HCEC 1CT (cell line): ENCODE measurements at regions not wholly inside any gene's neighbourhood (a gene's known extent, or its start where the extent isn't known, plus 50 kb on each side); places are given as distances from the start of the nearest gene placed in this dataset.

ENCODE experiments used
- DNase-seq: peaks from one replicate; pipeline ENCODE4 v3.0.0-alpha.2; 2017

DNA sequence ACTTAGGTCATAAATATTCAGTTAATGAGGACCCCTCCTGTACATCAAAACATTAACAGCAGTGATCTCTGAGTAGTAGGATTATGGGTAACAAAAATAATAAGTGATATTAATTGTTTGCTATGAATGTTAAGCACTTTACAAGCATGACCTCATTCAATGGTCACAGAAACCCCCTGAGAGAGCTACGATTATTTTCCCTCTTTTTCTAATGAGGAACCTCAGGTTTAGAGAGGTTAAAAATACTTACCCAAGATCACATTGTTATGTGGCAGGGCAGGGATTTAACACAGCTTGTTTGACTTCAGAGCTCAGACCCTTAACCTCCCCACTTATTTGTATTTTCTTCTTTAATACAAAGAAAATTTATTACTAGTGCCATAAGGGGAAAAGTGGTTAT lies 228.2 kb downstream of the TBL1XR1 start:
- no peak for DNase-seq

DNA sequence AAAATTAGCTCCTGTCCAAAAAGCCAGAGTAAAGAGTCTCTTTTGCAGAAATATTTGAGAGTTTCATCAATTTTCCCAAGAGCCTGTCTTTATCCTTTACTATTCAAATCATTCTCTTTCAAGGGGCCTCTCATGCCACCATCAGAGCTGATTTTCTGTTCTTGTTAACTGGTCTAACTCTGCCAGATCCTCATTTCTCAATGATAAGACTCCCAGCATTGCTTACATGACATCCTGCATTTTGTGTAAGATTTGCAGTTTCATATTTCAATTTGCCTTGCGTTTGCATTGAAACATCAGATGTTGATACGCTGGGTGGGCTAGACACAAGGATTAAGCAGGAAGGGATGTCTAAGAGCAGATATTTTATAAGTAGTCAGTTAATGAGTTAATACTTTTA lies 228.7 kb downstream of the TBL1XR1 start:
- DNase-seq = no peak

DNA sequence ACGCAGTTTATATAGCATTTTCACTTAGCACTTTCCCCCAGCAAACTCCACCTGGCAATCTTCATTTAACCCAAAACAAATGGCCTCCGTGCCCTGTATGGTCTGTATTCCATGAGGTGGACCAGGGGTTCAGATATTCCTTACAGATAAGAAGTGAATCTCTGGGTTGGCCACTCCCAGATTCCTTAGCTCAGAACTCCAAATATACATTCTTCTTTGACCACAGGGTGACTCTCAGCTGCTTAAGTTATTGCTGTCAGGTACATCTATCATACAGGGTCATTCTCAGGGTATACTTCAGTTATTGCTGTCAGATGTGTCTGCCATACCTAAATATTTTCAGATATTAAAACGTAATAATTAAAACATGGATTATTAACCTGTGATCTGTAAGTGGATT lies 229.8 kb downstream of the TBL1XR1 start:
- no peak for DNase-seq

DNA sequence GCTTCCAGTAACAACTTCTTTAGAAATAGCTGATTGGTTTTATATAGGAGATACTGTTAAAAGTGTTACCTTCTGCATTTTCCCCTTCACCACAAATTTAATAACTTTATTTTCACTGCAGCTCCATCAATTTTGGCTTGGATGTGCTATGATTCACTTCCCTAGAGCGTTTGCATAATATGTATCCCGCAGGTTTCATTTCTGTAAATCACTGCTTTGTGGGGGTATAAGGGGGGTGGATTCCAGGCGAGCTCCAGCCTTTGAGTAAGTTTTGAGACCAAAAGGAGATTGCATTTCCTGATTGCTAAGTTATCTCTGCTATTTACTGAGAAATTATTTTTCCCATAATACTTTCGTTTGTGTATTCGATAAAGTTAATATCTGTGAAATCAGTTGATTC lies 232.6 kb downstream of the TBL1XR1 start:
- DNase-seq = no peak

DNA sequence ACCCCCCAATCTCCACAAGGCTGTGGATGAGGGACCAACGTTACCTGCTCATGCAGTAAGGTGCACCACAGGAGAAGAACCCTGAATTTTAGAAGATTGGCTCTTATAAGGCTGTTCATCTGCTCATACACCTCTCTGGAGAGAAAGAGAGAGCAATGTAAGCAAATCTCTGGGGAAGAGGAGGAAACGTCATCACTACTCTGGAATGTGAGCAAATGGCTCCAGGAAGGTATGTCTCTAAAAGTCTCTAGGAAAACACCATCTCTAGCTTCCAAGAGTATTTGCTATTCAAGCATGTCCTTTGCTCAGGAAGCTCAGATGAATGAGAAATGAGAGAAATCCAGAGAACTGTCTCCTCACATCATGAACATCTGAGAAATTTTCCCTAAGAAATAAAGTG lies 235.4 kb downstream of the TBL1XR1 start:
- no peak for DNase-seq

DNA sequence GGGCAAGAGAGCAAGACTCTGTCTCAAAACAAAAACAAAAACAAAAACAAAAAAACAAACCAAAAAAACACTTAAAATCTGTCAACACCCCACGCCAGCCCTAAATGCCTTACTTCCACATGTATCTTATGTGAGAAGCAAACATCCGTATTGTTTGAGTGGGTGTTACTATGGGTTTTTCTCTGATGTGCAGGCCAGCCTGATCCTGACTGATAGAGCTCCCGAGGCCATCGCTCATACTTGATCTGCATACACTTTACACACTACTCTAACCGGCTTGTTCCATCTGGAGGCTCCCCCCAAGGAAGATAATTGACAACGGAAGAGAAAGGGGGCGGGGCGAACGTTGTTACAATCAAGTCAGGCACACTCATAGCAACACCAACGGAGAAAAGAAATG lies 237.4 kb downstream of the TBL1XR1 start:
- DNase-seq = no peak

DNA sequence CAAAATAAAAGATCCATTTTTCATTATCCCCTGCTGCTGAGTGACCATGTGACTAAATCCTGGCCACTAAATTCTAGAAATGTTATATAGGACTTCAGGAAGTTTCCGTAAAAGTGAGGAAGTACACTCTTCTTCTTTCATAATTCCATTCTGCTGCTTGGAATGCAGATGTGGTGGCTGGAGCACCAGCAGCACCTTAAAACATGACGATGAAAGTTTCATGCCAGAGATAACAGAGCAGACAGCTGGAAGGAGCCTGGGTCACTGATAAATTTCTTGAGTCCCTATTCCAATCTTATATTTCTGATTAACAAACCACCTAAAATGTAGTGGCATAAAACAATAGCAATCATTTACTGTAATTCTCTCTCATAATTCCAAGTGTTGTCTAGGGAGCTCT lies 238.7 kb downstream of the TBL1XR1 start:
- DNase-seq = no peak

DNA sequence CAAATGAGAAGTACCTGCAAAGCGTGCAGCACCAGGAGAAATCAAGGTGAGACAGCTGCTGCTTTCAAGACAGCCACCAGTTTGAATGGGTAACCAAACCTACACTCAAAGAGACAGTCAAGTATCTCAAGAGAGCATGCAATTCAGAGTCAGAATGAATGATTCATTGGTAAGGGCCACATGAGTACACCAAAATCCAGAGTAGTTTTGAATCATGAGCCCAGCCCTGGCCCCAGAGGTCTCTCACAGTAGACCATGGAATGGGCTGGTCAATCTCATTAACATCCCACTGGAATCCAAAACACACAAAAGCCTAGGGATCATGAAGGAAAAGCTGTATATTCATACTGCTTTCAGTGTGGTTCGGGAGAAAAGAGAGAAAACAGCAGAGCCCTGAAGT lies 242.8 kb downstream of the TBL1XR1 start:
- no peak for DNase-seq

DNA sequence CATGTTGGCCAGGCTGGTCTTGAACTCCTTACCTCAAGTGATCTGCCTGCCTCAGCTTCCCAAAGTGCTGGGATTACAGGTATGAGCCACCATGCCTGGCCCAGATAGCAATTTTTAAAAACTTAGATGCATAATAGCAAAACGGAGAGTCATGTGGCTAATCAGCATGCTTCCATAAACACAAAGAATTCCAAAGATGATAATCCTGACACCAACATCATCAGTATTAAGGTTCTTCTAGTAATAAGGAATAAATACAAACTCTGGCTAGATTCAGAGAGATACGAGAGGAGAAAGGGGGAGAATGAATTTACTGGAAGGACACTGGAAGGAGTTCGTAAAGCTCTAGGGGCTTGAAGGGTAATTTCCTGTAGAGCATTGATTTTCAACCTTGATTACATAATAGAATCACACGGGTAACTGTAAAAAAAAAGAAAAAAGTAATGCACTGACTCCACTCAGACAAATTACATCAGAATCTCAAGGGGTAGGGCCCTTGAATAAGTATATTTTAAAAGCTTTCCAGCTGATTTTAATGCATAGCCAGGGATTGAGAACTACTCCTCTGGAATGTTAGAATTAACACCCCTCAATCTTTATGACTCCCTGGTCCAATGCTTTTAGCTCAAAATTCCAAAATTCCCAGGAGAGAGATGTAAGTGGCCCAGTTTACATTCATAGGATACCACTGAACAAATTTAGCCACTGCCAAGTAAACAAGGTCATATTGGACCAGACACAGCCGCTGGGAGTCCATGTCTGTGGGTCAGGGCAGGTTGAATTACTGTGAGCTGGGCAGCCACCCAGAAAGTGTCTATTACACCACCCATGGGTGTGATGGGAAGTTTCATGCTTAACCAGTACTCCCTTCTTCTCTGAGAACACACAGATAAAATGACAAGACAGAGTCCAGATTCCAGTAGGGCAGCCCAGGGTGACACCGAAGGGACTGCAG lies 243.9 kb downstream of the TBL1XR1 start:
- peak; percentile 15 for DNase-seq

DNA sequence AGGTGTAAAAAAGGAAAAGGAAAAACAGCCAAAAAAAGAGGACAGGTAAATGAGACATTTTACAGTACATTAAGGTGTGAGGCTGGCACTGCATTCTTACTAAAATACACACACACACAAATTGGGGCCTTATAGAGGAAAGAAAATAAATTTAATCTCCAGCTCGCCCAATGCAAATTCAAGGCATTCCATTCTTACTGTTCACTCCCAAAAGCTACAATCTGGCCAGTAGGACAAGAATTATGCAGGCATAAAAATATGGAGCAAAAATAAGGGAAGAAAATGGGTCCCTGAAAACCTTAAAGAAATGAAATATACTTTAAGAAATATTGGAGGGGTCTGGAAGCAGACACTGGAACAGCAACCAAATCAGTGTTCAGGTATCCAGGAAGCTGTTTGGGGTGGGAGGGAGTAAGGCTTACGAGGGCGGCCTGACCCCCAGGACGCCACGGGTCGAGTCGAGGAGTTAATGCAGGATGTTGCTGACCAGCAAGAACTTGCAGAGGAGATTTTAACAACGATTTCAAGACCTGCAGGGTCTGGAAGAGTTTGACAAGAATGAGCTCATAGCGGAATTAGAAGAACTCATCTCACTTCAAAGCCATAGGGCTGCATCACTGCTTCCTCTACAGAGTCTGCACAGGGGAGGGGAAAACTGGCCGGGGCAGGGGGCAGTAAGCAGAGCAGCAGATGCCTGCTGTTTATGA lies 245.5 kb downstream of the TBL1XR1 start:
- peak; percentile 20 for DNase-seq

DNA sequence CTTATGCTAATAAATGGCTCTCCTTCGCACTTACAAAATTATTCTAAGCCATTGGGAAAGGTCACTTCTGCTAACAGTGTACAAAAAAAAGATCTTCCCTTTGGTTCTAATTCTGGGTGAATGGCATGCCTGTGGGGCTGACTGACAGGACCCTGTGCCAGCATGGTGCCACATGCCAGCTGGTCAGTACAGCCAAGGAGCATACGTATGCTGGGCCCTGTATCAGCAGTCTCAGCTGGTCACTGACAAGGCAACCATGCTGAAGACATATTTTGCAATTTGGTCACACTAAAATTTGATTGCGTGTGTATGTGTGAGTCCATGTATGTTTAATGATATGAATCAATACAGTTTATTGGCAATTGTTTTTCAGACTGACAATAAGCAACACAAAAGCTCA lies 246.1 kb downstream of the TBL1XR1 start:
- no peak for DNase-seq

DNA sequence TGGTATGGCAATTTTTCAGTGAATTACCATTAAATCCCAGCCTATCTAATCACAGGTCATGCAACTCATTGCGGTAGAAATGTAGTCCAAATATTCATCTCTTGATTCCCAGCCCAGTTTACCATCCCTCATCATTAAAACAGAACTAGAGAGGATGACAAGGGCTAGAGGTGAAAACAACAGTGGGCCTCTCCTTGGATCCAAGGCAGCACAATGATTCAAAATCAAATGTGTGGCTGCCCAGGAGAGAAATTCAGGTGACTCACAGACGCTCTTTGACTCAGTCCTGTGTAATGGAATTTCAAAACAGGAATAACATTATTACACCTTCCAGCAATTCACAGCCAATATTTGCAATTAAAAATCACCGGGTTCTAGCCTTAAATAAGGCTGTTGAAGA lies 246.5 kb downstream of the TBL1XR1 start:
- peak; percentile 60 for DNase-seq

DNA sequence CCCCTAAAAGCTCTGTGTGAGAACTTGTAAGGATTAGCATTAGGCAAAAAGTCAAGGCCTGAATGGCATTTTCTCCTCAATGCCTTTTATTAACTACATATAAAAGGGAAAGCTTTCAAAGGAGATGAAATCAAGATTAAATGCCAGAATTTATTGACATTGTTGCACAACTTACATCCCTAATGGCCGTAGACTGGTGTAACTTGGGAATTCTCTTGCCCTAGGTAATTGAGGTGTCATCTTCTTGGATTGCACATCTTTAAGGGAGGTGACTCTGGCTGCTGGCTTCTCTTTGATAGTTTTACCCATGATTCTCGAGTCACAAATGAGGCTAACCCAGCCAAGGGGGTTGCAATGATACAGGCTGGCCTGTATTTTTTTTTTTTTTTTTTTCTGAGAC lies 249.1 kb downstream of the TBL1XR1 start:
- DNase-seq = no peak

DNA sequence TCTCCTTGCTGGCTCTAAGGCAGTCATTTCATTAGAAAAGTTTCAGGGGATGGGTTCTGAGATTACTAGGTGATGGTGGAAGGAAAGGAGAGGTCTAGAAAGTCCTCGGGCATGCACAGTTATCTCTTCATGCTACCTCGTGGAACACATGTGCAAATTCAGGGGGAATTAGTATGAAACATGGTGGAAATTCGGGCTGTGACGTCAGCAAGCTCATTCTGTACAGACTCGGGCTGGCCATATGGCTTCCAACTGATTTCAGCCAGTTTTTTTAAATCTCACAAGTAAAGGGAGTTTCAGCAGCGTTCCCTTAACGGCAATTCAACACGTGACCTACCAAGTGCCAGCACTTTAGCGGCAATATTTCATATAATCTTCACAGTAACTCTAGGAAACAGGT lies 251.1 kb downstream of the TBL1XR1 start:
- no peak for DNase-seq

DNA sequence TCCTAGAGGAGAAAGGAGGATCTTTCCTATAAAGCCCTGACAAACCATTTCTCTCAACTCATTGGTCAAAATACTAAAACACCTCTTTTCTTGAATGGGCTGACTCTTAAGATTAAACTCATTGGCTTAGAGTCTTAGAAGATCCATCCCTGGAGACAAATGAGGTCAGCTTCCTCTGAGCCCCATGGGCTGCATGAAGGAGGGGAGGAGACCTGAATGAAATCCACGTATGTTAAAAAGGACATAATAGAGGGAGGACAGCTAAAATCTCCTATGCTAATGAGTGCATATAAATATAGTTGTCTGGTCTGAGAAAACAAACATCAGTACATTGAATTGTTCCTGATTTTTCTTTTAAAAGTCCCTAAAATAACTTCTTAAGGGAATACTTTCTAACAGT lies 255.0 kb downstream of the TBL1XR1 start:
- no peak for DNase-seq

DNA sequence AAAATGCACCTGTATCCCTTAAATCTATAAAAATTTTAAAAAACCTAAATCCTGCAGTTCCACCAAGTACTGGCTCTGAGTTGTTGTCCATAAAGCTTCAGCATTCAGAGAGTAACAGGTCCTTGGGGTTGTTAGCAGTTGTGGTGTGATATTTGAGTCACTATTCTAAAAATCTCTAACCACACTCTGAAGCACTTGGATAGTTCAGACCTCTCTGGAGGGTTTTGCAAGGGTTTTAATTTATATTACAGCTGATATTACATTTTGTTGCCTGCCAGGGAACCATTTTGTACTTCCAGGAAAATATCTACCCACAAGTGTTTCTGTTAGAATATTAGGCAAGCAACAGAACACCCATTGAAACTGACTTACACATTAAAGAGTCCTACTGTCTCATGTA lies 255.6 kb downstream of the TBL1XR1 start:
- no peak for DNase-seq

DNA sequence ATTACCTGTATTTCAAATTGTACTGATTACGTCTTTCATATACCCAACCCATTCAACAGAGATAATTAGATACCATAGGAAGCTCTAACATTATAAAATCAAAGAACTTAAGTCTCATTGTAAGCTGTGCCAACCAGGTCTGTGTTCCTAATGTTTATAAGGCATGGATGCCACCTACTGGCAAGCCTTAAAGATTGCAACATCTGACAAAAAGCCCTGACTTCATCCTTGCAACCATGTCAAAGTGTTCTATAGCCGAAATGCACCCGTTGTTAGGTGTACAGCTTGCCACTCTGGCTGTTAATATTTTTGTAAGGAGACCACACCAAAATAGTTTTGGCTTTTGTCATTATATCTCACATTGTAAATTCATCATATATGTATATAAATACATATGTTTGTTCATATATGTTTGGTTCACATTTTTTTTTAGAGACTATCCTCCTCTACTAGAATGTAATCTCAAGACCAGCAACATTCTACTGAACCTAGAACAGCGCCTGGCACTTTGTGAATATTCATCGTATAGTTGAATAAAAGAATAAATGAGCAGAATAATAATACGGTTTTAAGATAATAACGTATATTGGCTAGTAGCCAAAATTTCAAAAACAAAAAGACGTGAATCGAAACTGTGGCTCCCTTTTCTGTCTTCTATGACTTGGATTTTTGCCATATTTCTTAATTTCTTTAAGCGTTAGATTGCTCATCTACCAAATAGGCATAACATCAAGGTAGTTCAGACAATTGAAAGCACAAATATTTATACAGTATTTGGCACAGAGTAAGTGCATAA lies 258.1 kb downstream of the TBL1XR1 start:
- DNase-seq = peak; percentile 80

DNA sequence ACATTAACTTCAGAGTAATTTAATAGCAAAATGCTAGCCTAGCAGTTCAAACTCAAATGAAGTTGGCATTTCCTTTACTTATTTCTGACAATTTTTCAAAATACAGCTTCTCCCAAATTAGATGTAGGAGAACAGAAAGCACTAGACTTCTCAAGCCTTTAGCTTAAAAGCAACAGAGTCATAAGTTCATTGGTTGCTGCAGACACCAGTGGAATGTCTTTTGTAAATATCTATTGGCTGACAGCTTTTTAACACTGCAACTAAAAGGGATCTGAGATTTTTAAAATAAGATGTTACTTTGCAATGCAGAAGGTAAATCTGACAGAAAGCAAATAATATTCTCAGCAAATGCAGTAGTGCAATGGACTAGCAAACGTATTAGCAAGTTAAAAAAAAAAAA lies 259.3 kb downstream of the TBL1XR1 start:
- no peak for DNase-seq

DNA sequence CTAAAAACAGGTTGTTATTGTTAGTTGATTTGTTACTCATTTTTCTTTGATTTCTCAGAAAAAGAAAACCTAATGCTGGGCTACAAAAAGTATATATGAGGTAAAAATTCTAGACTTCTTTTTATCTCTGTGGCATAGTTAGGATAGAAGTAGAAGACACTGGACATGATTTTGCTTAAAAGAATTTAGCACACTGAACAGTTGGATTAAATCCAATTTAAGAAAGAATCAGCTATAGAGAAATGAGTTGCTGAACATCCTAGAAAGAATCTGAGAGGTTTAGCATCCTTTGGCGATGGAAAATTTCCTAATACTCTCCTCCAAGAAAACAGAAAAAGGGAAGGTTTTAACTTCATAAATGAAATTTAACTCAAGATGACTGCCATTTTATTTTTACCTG lies 259.7 kb downstream of the TBL1XR1 start:
- DNase-seq = no peak

DNA sequence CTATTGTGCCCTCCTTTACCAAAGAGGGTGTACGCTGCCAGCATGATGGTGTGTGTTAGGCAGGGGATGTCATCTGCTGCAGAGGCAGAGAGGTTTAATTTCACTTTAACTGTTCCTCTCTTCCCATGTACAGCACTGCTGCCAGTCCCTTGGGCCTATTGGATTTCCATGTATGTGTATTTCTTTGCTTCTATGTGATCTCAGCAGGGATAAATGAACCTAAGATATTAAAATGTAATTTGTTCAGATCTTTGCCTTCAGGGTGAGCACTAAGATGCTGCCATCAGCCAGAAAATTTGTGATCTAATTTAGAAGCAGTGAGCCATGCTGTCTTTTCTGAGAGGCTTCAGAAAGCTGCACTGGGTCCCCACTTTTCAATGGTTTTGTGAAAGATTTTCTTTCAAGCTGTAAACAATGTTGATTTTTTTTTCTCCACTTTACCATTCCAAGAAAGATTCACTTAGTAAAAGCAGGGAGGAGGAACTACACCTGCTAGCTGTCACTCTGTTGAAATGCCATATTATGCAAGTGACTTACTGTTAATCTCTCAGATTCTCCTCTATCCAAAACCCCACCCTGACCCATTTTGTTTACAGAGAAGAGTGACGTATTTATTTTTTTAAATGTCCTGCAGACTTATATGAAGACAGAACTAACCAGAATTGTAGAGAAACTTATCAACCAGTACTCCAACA lies 261.9 kb downstream of the TBL1XR1 start:
- DNase-seq = no peak

DNA sequence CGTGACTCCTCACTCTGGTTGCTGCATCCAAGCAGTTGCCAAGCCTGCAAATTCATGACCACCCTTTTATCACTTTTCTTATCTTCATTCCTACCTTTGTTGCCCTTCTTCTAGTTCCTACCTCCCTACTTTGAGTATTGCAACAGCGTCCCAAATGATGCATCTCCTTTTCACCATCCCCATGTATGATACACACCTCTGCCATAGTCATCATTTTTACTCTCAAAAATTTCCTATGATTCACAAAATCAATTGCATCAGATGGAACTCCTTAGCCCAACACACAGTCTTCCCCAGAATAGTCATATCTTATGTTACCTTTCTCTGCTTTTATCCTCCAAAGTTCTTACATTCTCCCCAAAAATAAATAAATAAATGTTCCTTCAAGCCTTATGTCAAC lies 262.6 kb downstream of the TBL1XR1 start:
- DNase-seq = no peak

DNA sequence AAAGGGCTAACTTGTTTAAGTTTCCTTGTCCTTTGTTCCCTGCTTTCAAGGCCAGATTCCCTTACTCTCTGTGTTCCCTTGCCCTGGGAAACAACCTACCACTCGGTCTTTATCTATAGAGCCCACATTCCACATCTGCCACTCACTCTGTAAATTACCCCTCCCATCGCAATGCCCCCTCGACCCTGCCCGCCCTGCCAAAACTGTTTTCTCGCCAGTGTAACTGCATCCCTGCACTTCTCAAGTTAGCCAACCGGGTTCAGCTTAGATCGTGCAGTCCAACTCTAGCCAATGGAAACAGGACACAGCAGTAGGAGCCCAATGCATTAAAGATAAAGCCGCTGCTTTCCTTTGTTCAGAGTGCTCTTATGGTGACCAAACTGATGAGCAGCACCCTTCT lies 263.6 kb downstream of the TBL1XR1 start:
- no peak for DNase-seq

DNA sequence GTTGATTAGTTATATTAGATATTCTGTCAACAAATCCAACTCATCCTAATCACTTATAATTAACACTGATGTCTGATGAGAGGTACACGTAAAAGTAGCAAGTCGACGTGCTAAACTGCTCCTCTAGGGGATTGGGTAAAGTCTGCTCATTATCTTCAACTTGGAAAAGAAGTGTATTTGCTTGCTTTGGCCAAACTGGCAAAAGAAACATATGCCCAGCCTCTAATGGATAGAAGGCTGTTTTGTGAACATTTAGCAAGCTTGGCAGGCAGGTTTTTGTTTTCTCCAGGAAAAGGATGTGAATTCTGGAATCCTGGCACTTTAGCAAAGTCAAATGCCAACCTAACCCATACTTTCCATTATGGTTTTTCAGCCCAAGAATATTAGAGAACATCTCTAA lies 264.8 kb downstream of the TBL1XR1 start:
- DNase-seq = no peak
